OCI-LY7 (cell line): ENCODE measurements at regions not wholly inside any gene's neighbourhood (a gene's known extent, or its start where the extent isn't known, plus 50 kb on each side); places are given as distances from the start of the nearest gene placed in this dataset.
A peak's percentile ranks its signal among the peaks of the same experiment; 100 is the strongest.

Source experiments
- BruUV-seq: library from RNA; stranded (reverse); fragments of 400-500 nt; replicated peaks from 2 replicates; lab custom pipeline; 2021; lab: Mats Ljungman, UMichigan
- CTCF ChIA-PET: fragments of 300-600 bp; sonication (Branson Sonifier 250); formaldehyde crosslinking; loops from one replicate; lab custom pipeline; 2022; ENCODE audit warnings: antibody characterized with exemption; ENCODE audit not compliant: unreplicated experiment; lab: Charles Lee
- POLR2A ChIA-PET: fragments of 300-600 bp; sonication (Branson Sonifier 250); formaldehyde crosslinking; loops from one replicate; lab custom pipeline; 2022; ENCODE audit warnings: antibody characterized with exemption; lab: Charles Lee
- DNase-seq: peaks from one replicate; pipeline ENCODE4 v3.0.0-alpha.2; 2015; ENCODE audit warnings: low spot score
- H2AFZ ChIP-seq: fragments of 200-600 bp; sonication (generic), shearing (Covaris generic); 2 replicates; pipeline ENCODE4 v1.6.1; 2014; ENCODE audit warnings: mild to moderate bottlenecking, antibody characterized with exemption, low read length, moderate library complexity
- H3K27ac ChIP-seq: fragments of 200-600 bp; sonication (generic); 2 replicates; pipeline ENCODE4 v1.5.1; 2014; ENCODE audit warnings: mixed run types, low read depth, mild to moderate bottlenecking, moderate library complexity, low read length, inconsistent platforms; ENCODE audit not compliant: poor library complexity, severe bottlenecking
- H3K36me3 ChIP-seq: fragments of 200-600 bp; sonication (generic); 2 replicates; pipeline ENCODE4 v1.6.1; 2014; ENCODE audit warnings: mild to moderate bottlenecking, antibody characterized with exemption, low read length, moderate library complexity, mixed read lengths; ENCODE audit not compliant: insufficient read depth
- H3K4me1 ChIP-seq: fragments of 200-600 bp; sonication (generic); 2 replicates; pipeline ENCODE4 v1.5.1; 2014; ENCODE audit warnings: mild to moderate bottlenecking, low read length; ENCODE audit not compliant: insufficient read depth, poor library complexity, severe bottlenecking
- H3K4me2 ChIP-seq: fragments of 200-600 bp; sonication (generic); 2 replicates; pipeline ENCODE4 v1.6.1; 2014; ENCODE audit warnings: mild to moderate bottlenecking, low read length
- H3K4me3 ChIP-seq: fragments of 200-600 bp; sonication (generic); 2 replicates; pipeline ENCODE4 v1.5.1; 2014; ENCODE audit warnings: mild to moderate bottlenecking, low read depth, low read length; ENCODE audit not compliant: poor library complexity, severe bottlenecking
- H3K79me2 ChIP-seq: fragments of 200-600 bp; sonication (generic); 2 replicates; pipeline ENCODE4 v1.6.1; 2016; ENCODE audit warnings: low read depth, mild to moderate bottlenecking, low read length, moderate library complexity, mixed read lengths; ENCODE audit not compliant: insufficient read depth
- H3K9me2 ChIP-seq: fragments of 200-600 bp; sonication (generic); 2 replicates; pipeline ENCODE4 v1.6.1; 2016; ENCODE audit warnings: mild to moderate bottlenecking, low read length, mixed read lengths; ENCODE audit not compliant: insufficient read depth
- H3K9me3 ChIP-seq: fragments of 200-600 bp; sonication (generic); 2 replicates; pipeline ENCODE4 v1.6.1; 2014; ENCODE audit warnings: mild to moderate bottlenecking, mixed run types, low read length, mixed read lengths
- H4K20me1 ChIP-seq: fragments of 200-600 bp; sonication (generic); 2 replicates; pipeline ENCODE4 v1.6.1; 2014; ENCODE audit warnings: mild to moderate bottlenecking, antibody characterized with exemption, low read length, moderate library complexity, mixed read lengths; ENCODE audit not compliant: insufficient read depth
- CTCF ChIP-seq: fragments of 200-600 bp; sonication (generic); conservative IDR thresholded peaks from 2 replicates; pipeline ENCODE4 v1.5.1; 2014; ENCODE audit warnings: mild to moderate bottlenecking, antibody characterized with exemption, low read length, moderate library complexity, mixed read lengths
- EZH2phosphoT487 ChIP-seq: fragments of 200-600 bp; sonication (generic); IDR thresholded peaks from 2 replicates; pipeline ENCODE4 v1.6.1; 2018; ENCODE audit warnings: low read depth, borderline replicate concordance, mild to moderate bottlenecking, mixed run types, antibody characterized with exemption, low read length, moderate library complexity, mixed read lengths
- intact Hi-C: fragments of 100-400 bp; cut with micrococcal nuclease; formaldehyde crosslinking; loops from one replicate; pipeline ENCODE4 v1.10.0; 2022; ENCODE audit not compliant: unreplicated experiment

- Histone ChIP-seq H4K20me1 (no peaks in the 10 kb centered on the region), H3K4me1 (no peaks in the 10 kb centered on the region), H3K4me2 (no peak overlapping the region), H3K27ac (no peak overlapping the region), H3K4me3 (no peak overlapping the region), H3K79me2 (no peaks in the 10 kb centered on the region), H3K36me3 (no peaks in the 10 kb centered on the region), H3K9me3 (no peaks in the 10 kb centered on the region), H3K9me2 (no peaks in the 10 kb centered on the region), H2AFZ (peak overlapping the region; percentile 37; the same call in 1 of the 2 replicates)
- no peak for TF ChIP-seq CTCF
- no peak for TF ChIP-seq EZH2phosphoT487
- no peak for DNase-seq
- ChIA-PET POLR2A (no interaction called here), CTCF (no interaction called here)
- intact Hi-C loops, result no loop called here
- BruUV-seq, result no TSS peak
These were observed 265.5 kb upstream of the PCSK5 start for GRCh38 chr9:75624998-75625397.

DNA sequence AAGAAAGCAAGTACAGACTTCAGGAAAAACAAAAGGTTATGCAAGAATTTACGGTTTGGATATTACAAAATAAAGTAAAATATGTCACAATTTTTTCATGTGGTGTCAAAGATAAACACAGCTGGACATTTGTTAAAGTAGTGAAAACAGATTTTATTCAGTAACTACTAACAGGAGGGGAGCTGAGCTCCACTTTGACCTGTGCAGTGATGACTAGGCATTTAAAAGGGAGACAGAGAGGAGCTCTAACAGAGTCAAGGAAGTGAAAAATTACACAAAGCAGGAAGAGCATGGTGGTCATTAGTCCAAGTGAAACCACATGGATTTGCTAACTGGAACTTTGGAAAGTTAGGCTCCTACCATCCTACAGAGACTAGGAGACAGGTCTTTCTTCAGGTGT lies 263.6 kb upstream of the PCSK5 start:
- Histone ChIP-seq H3K79me2 (no peaks in the 10 kb centered on the region), H2AFZ (peak overlapping the region; percentile 33; the same call in 1 of the 2 replicates), H3K4me2 (no peak overlapping the region), H3K9me2 (no peaks in the 10 kb centered on the region), H3K27ac (no peak overlapping the region), H3K36me3 (no peaks in the 10 kb centered on the region), H3K4me1 (no peaks in the 10 kb centered on the region), H4K20me1 (no peaks in the 10 kb centered on the region), H3K4me3 (no peak overlapping the region), H3K9me3 (no peaks in the 10 kb centered on the region)
- intact Hi-C loops, result no loop called here
- TF ChIP-seq CTCF (no peak), EZH2phosphoT487 (no peak)
- ChIA-PET POLR2A (interaction anchor here (1.1 kb wide), 1 partner anchor 11 kb away, joined by 5 read pairs; no protein-coding TSS in a partner anchor), CTCF (no interaction called here)
- BruUV-seq, result no TSS peak
- DNase-seq, result no peak

- no peak overlapping the region for H2AFZ ChIP-seq
- no peak overlapping the region for H3K27ac ChIP-seq
- H3K9me2 ChIP-seq, result no peaks in the 10 kb centered on the region
- ChIA-PET CTCF (no interaction called here), POLR2A (interaction anchor here (0.7 to 1.1 kb wide), 2 partner anchors 9 to 17 kb away, joined by 3 to 4 read pairs; no protein-coding TSS in a partner anchor)
- TF ChIP-seq CTCF (no peak), EZH2phosphoT487 (no peak)
- intact Hi-C loops, result no loop called here
- H3K79me2 ChIP-seq, result no peaks in the 10 kb centered on the region
- H3K4me3 ChIP-seq, result no peak overlapping the region
- H4K20me1 ChIP-seq, result no peaks in the 10 kb centered on the region
- BruUV-seq, result no TSS peak
- peaks cover 10% of the 10 kb centered on the region for H3K4me1 ChIP-seq
- no peak for DNase-seq
- no peaks in the 10 kb centered on the region for H3K9me3 ChIP-seq
- no peak overlapping the region for H3K4me2 ChIP-seq
- H3K36me3 ChIP-seq, result no peaks in the 10 kb centered on the region
These were observed 261.5 kb upstream of the PCSK5 start for GRCh38 chr9:75628952-75629351.
